ENCODE measurements at regions not wholly inside any gene's neighbourhood (a gene's known extent, or its start where the extent isn't known, plus 50 kb on each side); places are given as distances from the start of the nearest gene placed in this dataset.

GRCh38 chrX:67780694-67781109 lies 236.9 kb downstream of the AR start:
- no peak for TF ChIP-seq POLR2A (IDR thresholded peaks at IDR 0.05)
- no peak for TF ChIP-seq CTCF (IDR thresholded peaks at IDR 0.05 in 4 of 5, conservative IDR thresholded peaks at IDR 0.05 in 1 of 5)
- Histone ChIP-seq H3K36me3 (no peaks in the 10 kb centered on the region), H3K4me3 (peak overlapping the region in 1 of 4 donors; percentile 16), H3K4me1 (peaks cover 34 to 44% of the 10 kb centered on the region in 2 donors), H3K27me3 (no peaks in the 10 kb centered on the region), H3K9me3 (no peaks in the 10 kb centered on the region), H3K27ac (peak overlapping the region; percentile 78 to 88 (median 82))
- ATAC-seq (peak; percentile 76 to 78), DNase-seq (peak; percentile 56 to 76)
- intact Hi-C loops (cut with DNase I; ENCODE audit: low total_unique reads), result loop anchor here (1.0 to 5.0 kb wide), 2 partner anchors 56 to 233 kb away; no protein-coding TSS in a partner anchor
- in situ Hi-C loops (cut with MboI; ENCODE audit: low sequenced_read_pairs in 4 of 4), result no loop called here

DNA sequence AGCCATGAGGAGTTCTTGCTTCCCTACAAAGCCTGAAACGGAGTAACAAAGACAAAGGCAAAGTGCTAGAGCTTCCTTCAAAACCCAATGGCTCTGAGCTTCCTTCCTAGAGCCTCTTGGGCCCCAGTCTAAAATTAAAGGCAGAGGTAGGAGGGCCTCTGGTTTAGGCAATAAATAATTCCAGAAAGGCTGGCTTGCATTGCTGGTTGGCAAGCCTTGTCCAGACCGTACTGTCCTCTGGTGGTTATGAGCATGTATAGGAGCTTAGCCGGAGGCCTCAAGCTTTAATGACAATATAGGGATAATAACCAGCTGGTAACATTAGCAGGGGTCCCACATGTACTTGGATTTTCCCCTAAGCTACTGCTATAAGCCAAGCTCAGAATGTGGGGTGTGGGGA lies 237.3 kb downstream of the AR start:
- peak; percentile 65 to 70 for ATAC-seq
- H3K9me3 ChIP-seq, result no peaks in the 10 kb centered on the region
- H3K4me1 ChIP-seq, result peaks cover 35 to 44% of the 10 kb centered on the region in 2 donors
- intact Hi-C loops (cut with DNase I; ENCODE audit: low total_unique reads), result loop anchor here (1.0 to 5.0 kb wide), 2 partner anchors 57 to 234 kb away; no protein-coding TSS in a partner anchor
- TF ChIP-seq POLR2A (IDR thresholded peaks at IDR 0.05) (no peak), CTCF (IDR thresholded peaks at IDR 0.05 in 4 of 5, conservative IDR thresholded peaks at IDR 0.05 in 1 of 5) (peak; percentile 26 to 61 (median 37))
- in situ Hi-C loops (cut with MboI; ENCODE audit: low sequenced_read_pairs in 4 of 4), result no loop called here
- H3K4me3 ChIP-seq, result peak overlapping the region in 1 of 4 donors; percentile 16
- peak overlapping the region; percentile 78 to 88 (median 82) for H3K27ac ChIP-seq
- peak in 1 of 2 donors; percentile 63 for DNase-seq
- H3K27me3 ChIP-seq, result no peaks in the 10 kb centered on the region
- no peaks in the 10 kb centered on the region for H3K36me3 ChIP-seq

DNA sequence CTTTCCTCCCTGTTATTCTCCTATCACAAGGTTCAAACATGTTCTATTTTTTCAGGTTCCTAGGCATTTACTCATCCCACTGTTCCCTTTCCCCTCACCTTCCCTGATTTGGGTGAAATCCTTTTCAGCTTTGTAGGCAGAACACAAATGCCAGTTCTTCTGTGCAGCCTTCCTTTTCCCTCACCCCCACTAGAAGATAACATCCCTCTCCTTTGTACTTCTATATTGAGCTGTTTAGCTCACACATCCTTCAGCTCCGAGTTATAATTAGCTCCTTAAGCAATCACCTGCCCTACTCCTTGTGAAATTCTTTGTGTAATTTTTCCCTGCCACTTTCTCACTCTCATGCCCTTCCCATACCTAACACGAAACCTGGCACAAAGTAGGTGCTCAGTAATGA lies 240.9 kb downstream of the AR start:
- in situ Hi-C loops (cut with MboI; ENCODE audit: low sequenced_read_pairs in 4 of 4), result no loop called here
- TF ChIP-seq POLR2A (IDR thresholded peaks at IDR 0.05) (peak in 1 of 2 donors; percentile 64), CTCF (IDR thresholded peaks at IDR 0.05 in 4 of 5, conservative IDR thresholded peaks at IDR 0.05 in 1 of 5) (no peak)
- H3K36me3 ChIP-seq, result no peaks in the 10 kb centered on the region
- no peak for DNase-seq
- peak; percentile 82 to 85 for ATAC-seq
- H3K9me3 ChIP-seq, result no peaks in the 10 kb centered on the region
- peaks cover 21 to 23% of the 10 kb centered on the region in 2 donors for H3K4me1 ChIP-seq
- H3K4me3 ChIP-seq, result peak overlapping the region in 2 of 4 donors; percentile 25 to 32
- intact Hi-C loops (cut with DNase I; ENCODE audit: low total_unique reads), result loop anchor here (5.0 kb wide), 1 partner anchor 237 kb away; no protein-coding TSS in a partner anchor
- peak overlapping the region; percentile 83 to 88 (median 84) for H3K27ac ChIP-seq
- no peaks in the 10 kb centered on the region for H3K27me3 ChIP-seq

DNA sequence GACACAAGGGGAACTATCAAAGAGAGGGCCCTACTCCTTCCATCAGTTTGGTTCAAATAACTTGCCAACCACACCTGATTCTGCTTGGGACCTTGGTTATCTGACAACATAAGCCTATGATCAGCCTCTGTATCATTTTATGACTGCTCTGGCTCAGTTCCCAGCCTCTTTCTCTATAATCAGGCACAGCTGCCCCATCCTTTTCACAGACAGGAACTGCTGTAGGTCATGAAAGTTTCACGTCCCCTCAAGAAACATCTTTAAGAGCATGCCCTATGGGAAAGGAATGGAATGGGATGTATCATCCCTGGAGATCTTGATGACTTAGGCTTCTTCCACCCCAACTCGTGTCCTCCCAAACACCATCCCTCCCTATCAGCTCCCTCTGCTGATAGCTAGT lies 243.4 kb downstream of the AR start:
- H3K27me3 ChIP-seq, result no peaks in the 10 kb centered on the region
- no peaks in the 10 kb centered on the region for H3K9me3 ChIP-seq
- DNase-seq (no peak), ATAC-seq (no peak)
- in situ Hi-C loops (cut with MboI; ENCODE audit: low sequenced_read_pairs in 4 of 4), result no loop called here
- H3K36me3 ChIP-seq, result no peaks in the 10 kb centered on the region
- H3K27ac ChIP-seq, result no peak overlapping the region
- intact Hi-C loops (cut with DNase I; ENCODE audit: low total_unique reads), result no loop called here
- TF ChIP-seq POLR2A (IDR thresholded peaks at IDR 0.05) (no peak), CTCF (IDR thresholded peaks at IDR 0.05 in 4 of 5, conservative IDR thresholded peaks at IDR 0.05 in 1 of 5) (no peak)
- H3K4me3 ChIP-seq, result no peak overlapping the region
- H3K4me1 ChIP-seq, result peaks cover 5 to 7% of the 10 kb centered on the region in 2 donors

DNA sequence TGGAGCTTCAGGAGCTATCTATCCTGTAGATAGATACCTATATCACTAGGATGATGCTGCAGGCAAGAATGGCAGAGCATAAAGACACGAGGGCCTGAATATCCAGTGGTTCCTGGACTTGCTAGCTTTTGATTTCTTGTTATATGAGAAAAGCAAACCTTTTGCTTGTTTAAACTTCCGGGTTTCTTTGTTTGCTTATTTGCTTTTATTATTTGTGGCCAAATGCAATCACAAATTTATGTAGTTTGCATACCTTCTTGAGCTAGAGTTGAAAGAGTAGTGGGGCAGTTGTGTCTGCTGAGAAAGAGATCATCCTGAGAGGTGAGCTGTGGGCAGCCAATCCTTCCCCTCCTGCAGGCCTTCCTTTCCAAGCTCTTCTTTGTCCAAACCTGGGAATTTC lies 245.7 kb downstream of the AR start:
- intact Hi-C loops (cut with DNase I; ENCODE audit: low total_unique reads), result no loop called here
- no peaks in the 10 kb centered on the region for H3K36me3 ChIP-seq
- H3K27me3 ChIP-seq, result no peaks in the 10 kb centered on the region
- no peak for TF ChIP-seq CTCF (IDR thresholded peaks at IDR 0.05 in 4 of 5, conservative IDR thresholded peaks at IDR 0.05 in 1 of 5)
- TF ChIP-seq POLR2A (IDR thresholded peaks at IDR 0.05), result no peak
- DNase-seq (no peak), ATAC-seq (no peak)
- H3K27ac ChIP-seq, result no peak overlapping the region
- H3K4me3 ChIP-seq, result no peak overlapping the region
- peaks cover 5% of the 10 kb centered on the region in 2 donors for H3K4me1 ChIP-seq
- in situ Hi-C loops (cut with MboI; ENCODE audit: low sequenced_read_pairs in 4 of 4), result no loop called here
- H3K9me3 ChIP-seq, result no peaks in the 10 kb centered on the region
